Osteoblast (primary cell): ENCODE measurements at regions not wholly inside any gene's neighbourhood (a gene's known extent, or its start where the extent isn't known, plus 50 kb on each side); places are given as distances from the start of the nearest gene placed in this dataset.

Experiments used
- DNase-seq: peaks from one replicate; pipeline ENCODE4 v3.0.0; 2011; ENCODE audit warnings: low spot score, mixed read lengths; ENCODE audit not compliant: insufficient read length; ENCODE audit errors: missing footprints
- H2AFZ ChIP-seq: 2 replicates; pipeline ENCODE4 v1.6.0; 2011; ENCODE audit warnings: mild to moderate bottlenecking, low read length
- H3K27ac ChIP-seq: 2 replicates; pipeline ENCODE4 v1.5.1; 2011; ENCODE audit warnings: mild to moderate bottlenecking, low read depth, low read length, moderate library complexity
- H3K27me3 ChIP-seq: 2 replicates; pipeline ENCODE4 v1.6.0; 2012; ENCODE audit warnings: mild to moderate bottlenecking, control low read depth, inconsistent platforms, low read length, moderate library complexity; ENCODE audit not compliant: insufficient read depth
- H3K36me3 ChIP-seq: 2 replicates; pipeline ENCODE4 v1.5.1; 2011; ENCODE audit warnings: mild to moderate bottlenecking, low read length, control low read depth, moderate library complexity; ENCODE audit not compliant: insufficient read depth
- H3K4me1 ChIP-seq: 2 replicates; pipeline ENCODE4 v1.5.1; 2011; ENCODE audit warnings: mild to moderate bottlenecking, low read length, control low read depth, moderate library complexity; ENCODE audit not compliant: insufficient read depth
- H3K4me2 ChIP-seq: 2 replicates; pipeline ENCODE4 v1.6.0; 2011; ENCODE audit warnings: mild to moderate bottlenecking, low read length; ENCODE audit not compliant: insufficient read depth
- H3K4me3 ChIP-seq: fragments of 200-600 bp; sonication (generic); 3 replicates; pipeline ENCODE4 v1.5.1; 2012; ENCODE audit warnings: mild to moderate bottlenecking, low read length, inconsistent platforms; ENCODE audit not compliant: insufficient read depth
- H3K79me2 ChIP-seq: 2 replicates; pipeline ENCODE4 v1.6.0; 2012; ENCODE audit warnings: mild to moderate bottlenecking, low read length, control low read depth, inconsistent platforms; ENCODE audit not compliant: insufficient read depth
- H3K9me3 ChIP-seq: 2 replicates; pipeline ENCODE4 v1.5.1; 2011; ENCODE audit warnings: low read depth, low read length, control low read depth
- H4K20me1 ChIP-seq: 2 replicates; pipeline ENCODE4 v1.6.0; 2012; ENCODE audit warnings: mild to moderate bottlenecking, low read length, control low read depth; ENCODE audit not compliant: insufficient read depth
- CTCF ChIP-seq: IDR thresholded peaks from 2 replicates; pipeline ENCODE4 v1.5.1; 2011; ENCODE audit warnings: mild to moderate bottlenecking, low read depth, low read length, moderate library complexity; ENCODE audit errors: extremely low read depth

DNA sequence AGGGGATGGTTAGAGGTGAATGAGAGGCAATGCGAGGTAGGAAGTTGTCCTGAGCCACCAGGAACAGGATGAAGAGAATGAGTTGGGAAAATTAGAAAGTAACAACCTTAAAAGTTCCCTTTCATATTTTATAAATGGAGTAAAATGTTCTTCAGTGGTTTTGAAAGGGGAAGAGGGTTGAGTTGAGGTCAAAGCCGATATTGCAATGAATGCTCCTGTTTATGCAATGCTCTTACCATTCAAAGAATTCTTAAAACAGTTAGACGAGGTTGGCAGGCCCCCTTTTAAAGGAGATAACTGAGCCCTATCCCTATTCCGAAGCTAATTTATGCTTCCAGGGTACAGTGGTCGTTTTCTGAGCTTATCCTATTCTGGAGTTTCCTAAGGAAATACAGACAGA is 2110.3 kb upstream of the CELF4 start:
- Histone ChIP-seq H3K4me2 (peak overlapping the region; percentile 57), H3K36me3 (no peaks in the 10 kb centered on the region), H2AFZ (peak overlapping the region; percentile 74), H3K4me1 (no peaks in the 10 kb centered on the region), H3K9me3 (no peaks in the 10 kb centered on the region), H3K4me3 (no peak overlapping the region), H4K20me1 (no peaks in the 10 kb centered on the region), H3K27me3 (no peaks in the 10 kb centered on the region), H3K27ac (peak overlapping the region; percentile 62), H3K79me2 (no peaks in the 10 kb centered on the region)
- no peak for DNase-seq
- no peak for TF ChIP-seq CTCF

DNA sequence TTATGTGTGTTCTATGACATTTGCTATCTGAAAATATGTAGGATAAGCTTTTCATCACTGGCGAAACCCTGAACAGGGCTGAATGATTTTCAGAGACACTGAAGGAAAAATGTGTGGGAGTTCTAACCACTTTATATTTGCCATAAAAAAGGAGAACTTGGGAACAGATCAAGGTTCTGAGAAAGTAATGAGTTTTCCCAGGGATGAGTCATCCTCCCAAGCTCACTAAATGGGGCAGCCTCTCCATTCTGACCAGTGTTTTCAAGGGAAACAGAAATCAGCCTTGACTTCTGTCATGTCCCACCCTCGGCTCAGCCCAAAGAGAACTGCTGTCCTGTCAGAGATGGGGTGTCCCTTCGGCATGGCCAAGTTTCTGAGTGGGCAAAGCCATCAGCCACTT is 2109.8 kb upstream of the CELF4 start:
- H3K4me3 ChIP-seq: no peak overlapping the region
- H3K9me3 ChIP-seq: no peaks in the 10 kb centered on the region
- no peak for TF ChIP-seq CTCF
- H2AFZ ChIP-seq: peak overlapping the region; percentile 74
- H3K27me3 ChIP-seq: no peaks in the 10 kb centered on the region
- H3K27ac ChIP-seq: peak overlapping the region; percentile 62
- peak overlapping the region; percentile 57 for H3K4me2 ChIP-seq
- H3K36me3 ChIP-seq: no peaks in the 10 kb centered on the region
- no peaks in the 10 kb centered on the region for H3K4me1 ChIP-seq
- DNase-seq: peak; percentile 31
- H3K79me2 ChIP-seq: no peaks in the 10 kb centered on the region
- no peaks in the 10 kb centered on the region for H4K20me1 ChIP-seq

- H3K4me1 ChIP-seq: no peaks in the 10 kb centered on the region
- no peak for TF ChIP-seq CTCF
Observed at GRCh38 chr18:39672171-39672570, 2106.6 kb upstream of the CELF4 start.

GRCh38 chr18:39667905-39668304 is 2102.3 kb upstream of the CELF4 start:
- Histone ChIP-seq H4K20me1 (no peaks in the 10 kb centered on the region), H3K36me3 (no peaks in the 10 kb centered on the region), H3K4me3 (no peak overlapping the region), H3K27me3 (no peaks in the 10 kb centered on the region), H3K4me2 (no peak overlapping the region), H3K79me2 (no peaks in the 10 kb centered on the region), H3K9me3 (no peaks in the 10 kb centered on the region), H3K27ac (no peak overlapping the region), H2AFZ (no peak overlapping the region), H3K4me1 (no peaks in the 10 kb centered on the region)
- DNase-seq: no peak
- TF ChIP-seq CTCF: no peak

More at GRCh38 chr18:39672171-39672570, 2106.6 kb upstream of the CELF4 start:
- no peak for DNase-seq
- Histone ChIP-seq H2AFZ (no peak overlapping the region), H3K27ac (no peak overlapping the region), H4K20me1 (no peaks in the 10 kb centered on the region), H3K4me2 (no peak overlapping the region), H3K27me3 (no peaks in the 10 kb centered on the region), H3K79me2 (no peaks in the 10 kb centered on the region), H3K36me3 (no peaks in the 10 kb centered on the region), H3K4me3 (no peak overlapping the region), H3K9me3 (no peaks in the 10 kb centered on the region)
